HAP-1 (cell line): ENCODE measurements at regions not wholly inside any gene's neighbourhood (a gene's known extent, or its start where the extent isn't known, plus 50 kb on each side); places are given as distances from the start of the nearest gene placed in this dataset.

Experiments
- DNase-seq, 2 experiments: peaks; one replicate each; pipeline ENCODE4 v3.0.0-alpha.2; 2016 to 2020; ENCODE audit warnings: low spot score in 2 of 2
- H3K27me3 ChIP-seq: fragments of 250-450 bp; sonication (Bioruptor Pico); 2 replicates; pipeline ENCODE4 v1.5.1; 2020; ENCODE audit warnings: low read depth, mild to moderate bottlenecking, moderate library complexity
- H3K36me3 ChIP-seq: fragments of 250-450 bp; sonication (Bioruptor Pico); replicated peaks from 2 replicates; pipeline ENCODE4 v1.5.1; 2020; ENCODE audit warnings: mild to moderate bottlenecking
- H3K4me1 ChIP-seq: fragments of 250-450 bp; sonication (Bioruptor Pico); 2 replicates; pipeline ENCODE4 v1.5.1; 2020; ENCODE audit warnings: mild to moderate bottlenecking
- H3K4me3 ChIP-seq: fragments of 250-450 bp; sonication (Bioruptor Pico); 2 replicates; pipeline ENCODE4 v1.5.1; 2020; ENCODE audit warnings: mild to moderate bottlenecking, moderate library complexity
- H3K9me3 ChIP-seq: fragments of 250-450 bp; sonication (Bioruptor Pico); 2 replicates; pipeline ENCODE4 v1.5.1; 2020; ENCODE audit warnings: mild to moderate bottlenecking, moderate library complexity
- in situ Hi-C: fragments of 300-500 bp; cut with MboI; formaldehyde crosslinking; loops from 3 replicates; pipeline ENCODE4 v1.14.3; 2020; ENCODE audit warnings: low sequenced_read_pairs, inconsistent platforms, mixed read lengths

DNA sequence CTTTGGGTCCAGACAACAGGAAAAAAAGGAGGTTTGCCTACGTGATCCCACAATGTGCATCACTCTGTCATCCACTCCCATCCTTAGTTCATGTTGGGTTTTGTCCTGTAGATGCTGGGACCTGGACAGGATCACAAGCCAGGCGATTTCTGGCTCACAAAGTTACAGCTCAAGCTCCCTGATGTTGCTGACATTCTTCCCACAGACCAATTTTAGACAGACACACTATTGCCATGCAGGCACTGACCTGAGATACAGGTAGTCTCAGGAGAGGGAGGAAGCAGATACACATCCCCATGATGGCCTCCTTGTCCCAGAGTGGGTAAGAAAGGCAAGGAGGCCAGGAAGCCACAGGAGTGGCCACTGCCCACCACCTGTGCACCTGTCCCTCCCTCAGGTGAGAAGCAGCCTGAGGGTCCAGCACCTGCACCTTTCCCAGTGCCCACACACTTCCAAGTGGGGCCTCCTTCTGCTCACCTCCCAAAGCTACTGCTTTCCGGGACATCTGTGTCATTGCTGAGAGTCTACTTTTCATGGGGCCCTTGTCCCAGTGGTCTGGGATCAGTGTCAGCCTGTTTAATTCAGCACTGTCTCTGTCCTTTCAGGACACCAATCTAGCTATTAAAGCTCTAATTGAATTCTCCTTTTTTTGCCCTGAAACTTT is 52.0 kb upstream of the TOP3B start:
- Histone ChIP-seq H3K36me3 (no peaks in the 10 kb centered on the region), H3K4me3 (no peak overlapping the region), H3K4me1 (peaks cover 7% of the 10 kb centered on the region; the same call in 1 of the 2 replicates), H3K27me3 (no peaks in the 10 kb centered on the region), H3K9me3 (no peaks in the 10 kb centered on the region)
- in situ Hi-C loops, result no loop called here
- no peak for DNase-seq

DNA sequence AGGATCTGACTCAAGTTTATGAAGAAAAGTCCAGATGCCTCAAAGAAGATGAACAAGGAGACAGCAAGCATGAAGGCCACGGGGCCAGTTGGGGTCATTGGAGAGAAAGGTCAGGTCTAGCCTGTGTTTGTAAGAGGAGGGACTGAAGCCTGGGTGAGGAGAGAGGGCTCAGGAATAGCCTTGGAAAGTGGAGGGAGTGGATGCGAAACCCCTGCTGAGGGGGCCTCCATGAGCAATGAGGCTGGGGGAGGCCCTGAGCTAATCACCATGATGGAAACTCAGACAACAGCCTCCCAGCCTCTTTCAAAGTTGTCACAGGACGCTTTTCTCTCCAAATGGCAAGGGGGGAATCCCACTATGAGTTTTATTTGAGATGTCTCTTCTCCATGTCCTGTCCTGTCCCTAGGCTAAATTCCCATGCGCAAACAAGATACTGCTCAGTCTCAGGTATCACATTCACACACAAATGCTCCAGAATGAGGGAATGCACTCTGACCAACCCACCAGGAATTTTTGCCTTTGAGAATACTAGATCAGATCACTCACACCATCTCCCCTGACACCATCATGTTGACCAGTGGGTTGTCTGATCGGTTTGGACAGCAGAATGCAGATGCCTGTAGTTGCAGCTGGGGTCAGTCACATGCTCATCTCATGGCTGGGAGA is 51.3 kb upstream of the TOP3B start:
- Histone ChIP-seq H3K27me3 (no peaks in the 10 kb centered on the region), H3K4me1 (peaks cover 7% of the 10 kb centered on the region; the same call in 1 of the 2 replicates), H3K9me3 (no peaks in the 10 kb centered on the region), H3K36me3 (no peaks in the 10 kb centered on the region), H3K4me3 (no peak overlapping the region)
- no peak for DNase-seq
- in situ Hi-C loops, result no loop called here

GRCh38 chr22:22032906-22033802 is 50.6 kb upstream of the TOP3B start:
- in situ Hi-C loops, result no loop called here
- H3K4me3 ChIP-seq, result no peak overlapping the region
- H3K27me3 ChIP-seq, result no peaks in the 10 kb centered on the region
- H3K36me3 ChIP-seq, result no peaks in the 10 kb centered on the region
- no peaks in the 10 kb centered on the region for H3K9me3 ChIP-seq
- H3K4me1 ChIP-seq, result peaks cover 7% of the 10 kb centered on the region; the same call in 1 of the 2 replicates
- no peak for DNase-seq

DNA sequence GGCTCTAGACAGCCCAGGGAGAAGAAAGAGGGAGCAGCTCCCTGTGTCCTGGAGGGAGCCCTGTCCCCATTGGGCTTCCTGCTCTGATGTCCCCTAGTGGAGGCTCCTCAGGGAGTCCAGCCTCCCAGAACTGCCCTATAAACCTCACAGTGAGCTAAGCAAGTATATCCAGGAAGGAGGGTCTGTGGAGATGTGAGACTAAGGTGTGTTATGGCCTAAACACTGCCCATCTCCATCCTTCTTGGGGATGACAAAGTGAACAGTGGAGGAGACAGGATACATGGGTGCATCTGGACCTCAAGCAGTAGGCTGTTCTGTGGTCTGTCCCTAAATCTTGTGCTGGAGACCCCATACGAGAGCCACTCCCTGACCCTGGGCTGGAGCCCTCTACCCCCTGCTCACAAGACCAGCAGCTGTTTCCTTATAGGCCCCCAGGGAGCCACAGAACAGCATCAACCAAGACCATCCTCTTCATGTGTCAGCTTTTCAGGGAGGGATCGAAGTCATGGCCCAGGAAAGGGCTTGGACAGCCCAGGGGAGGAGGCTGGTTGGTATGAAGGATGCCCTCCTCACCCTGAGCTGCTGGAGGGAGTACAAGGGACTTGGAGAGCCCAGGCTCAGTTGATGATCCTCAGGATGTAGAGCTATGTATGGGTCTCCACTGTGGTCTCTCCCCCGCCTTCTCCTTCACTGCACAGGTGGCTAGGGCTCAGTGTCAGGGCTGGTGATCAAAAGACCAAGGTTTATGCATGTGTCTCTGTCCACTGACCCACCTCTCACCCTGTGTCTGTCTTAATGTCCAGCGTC is 49.7 kb upstream of the TOP3B start:
- H3K4me1 ChIP-seq, result peaks cover under 1% of the 10 kb centered on the region; the same call in 1 of the 2 replicates
- H3K36me3 ChIP-seq, result no peaks in the 10 kb centered on the region
- H3K4me3 ChIP-seq, result no peak overlapping the region
- in situ Hi-C loops, result no loop called here
- no peak for DNase-seq
- no peaks in the 10 kb centered on the region for H3K9me3 ChIP-seq
- no peaks in the 10 kb centered on the region for H3K27me3 ChIP-seq
